Naive thymus-derived CD4-positive, alpha-beta T cell (primary cell): ENCODE measurements at regions not wholly inside any gene's neighbourhood (a gene's known extent, or its start where the extent isn't known, plus 50 kb on each side); places are given as distances from the start of the nearest gene placed in this dataset.

Experiments
- ATAC-seq: fragments of 150-1000 bp; cut with Tn5 transposase; 2 replicates; pipeline ENCODE4 v1.10.0; 2021; ENCODE audit warnings: mild to moderate bottlenecking, moderate library complexity
- CTCF ChIA-PET: fragments of 350-600 bp; sonication (Branson Sonifier 250); formaldehyde crosslinking; loops from one replicate; lab custom pipeline; 2021; ENCODE audit warnings: antibody characterized with exemption; lab: Charles Lee
- POLR2A ChIA-PET: fragments of 350-600 bp; sonication (Branson Sonifier 250); formaldehyde crosslinking; loops from one replicate; lab custom pipeline; 2021; ENCODE audit warnings: antibody characterized with exemption, inconsistent platforms; lab: Charles Lee
- DNase-seq, 9 donors: peaks; one replicate each; pipeline versions ENCODE4 v3.0.0 to v3.0.0-alpha.2; 2020 to 2022; ENCODE audit warnings: mixed read lengths in 1 of 9
- H3K27ac ChIP-seq: one replicate; pipeline ENCODE4 v1.7.0; 2013; ENCODE audit warnings: mild to moderate bottlenecking, low read depth, low read length, moderate library complexity
- H3K27me3 ChIP-seq, 2 donors: one replicate each; pipeline ENCODE4 v1.7.0; 2013; ENCODE audit warnings: low read length in 2 of 2, mild to moderate bottlenecking in 2 of 2, moderate library complexity in 2 of 2; ENCODE audit not compliant: control insufficient read depth in 2 of 2, insufficient read depth in 2 of 2
- H3K36me3 ChIP-seq, 3 experiments: 1 replicate in 2 of 3; 2 replicates in 1 of 3; pipeline ENCODE4 v1.7.0; 2013; ENCODE audit warnings: low read length in 3 of 3, mild to moderate bottlenecking in 3 of 3, moderate library complexity in 1 of 3; ENCODE audit not compliant: insufficient read depth in 3 of 3, control insufficient read depth in 2 of 3
- H3K4me1 ChIP-seq, 2 donors: one replicate each; pipeline ENCODE4 v1.7.0; 2013; ENCODE audit warnings: low read length in 2 of 2, mild to moderate bottlenecking in 2 of 2, moderate library complexity in 1 of 2; ENCODE audit not compliant: control insufficient read depth in 2 of 2, insufficient read depth in 2 of 2
- H3K4me3 ChIP-seq: 2 replicates; pipeline ENCODE4 v1.7.0; 2013; ENCODE audit warnings: mild to moderate bottlenecking, low read length
- H3K9me3 ChIP-seq, 3 experiments: 1 replicate in 2 of 3; 2 replicates in 1 of 3; pipeline ENCODE4 v1.7.0; 2013; ENCODE audit warnings: low read length in 3 of 3; ENCODE audit not compliant: control insufficient read depth in 2 of 3
- H3K27ac Mint-ChIP-seq, 9 donors: one replicate each; pipeline ENCODE4 v1.8.0; 2020 to 2022; ENCODE audit warnings: mixed read lengths in 9 of 9, mild to moderate bottlenecking in 8 of 9, moderate library complexity in 5 of 9, inconsistent platforms in 2 of 9
- H3K27me3 Mint-ChIP-seq, 5 donors: one replicate each; pipeline ENCODE4 v1.8.0; 2021 to 2022; ENCODE audit warnings: mixed read lengths in 5 of 5, mild to moderate bottlenecking in 1 of 5
- H3K36me3 Mint-ChIP-seq, 5 donors: one replicate each; pipeline ENCODE4 v1.8.0; 2020 to 2022; ENCODE audit warnings: mixed read lengths in 5 of 5, mild to moderate bottlenecking in 3 of 5, inconsistent platforms in 1 of 5
- H3K4me1 Mint-ChIP-seq, 7 donors: one replicate each; pipeline ENCODE4 v1.8.0; 2020 to 2022; ENCODE audit warnings: mixed read lengths in 7 of 7, mild to moderate bottlenecking in 3 of 7, inconsistent platforms in 1 of 7
- H3K4me3 Mint-ChIP-seq, 10 donors: one replicate each; pipeline ENCODE4 v1.8.0; 2020 to 2022; ENCODE audit warnings: mild to moderate bottlenecking in 10 of 10, mixed read lengths in 10 of 10, moderate library complexity in 6 of 10, inconsistent platforms in 2 of 10
- H3K9me3 Mint-ChIP-seq, 11 donors: one replicate each; pipeline ENCODE4 v1.8.0; 2020 to 2022; ENCODE audit warnings: mixed read lengths in 11 of 11, mild to moderate bottlenecking in 4 of 11, inconsistent platforms in 1 of 11, moderate library complexity in 1 of 11
- intact Hi-C, 2 donors: fragments of 100-400 bp; cut with micrococcal nuclease; formaldehyde crosslinking; loops; one replicate each; pipeline ENCODE4 v1.15.1; 2023

DNA sequence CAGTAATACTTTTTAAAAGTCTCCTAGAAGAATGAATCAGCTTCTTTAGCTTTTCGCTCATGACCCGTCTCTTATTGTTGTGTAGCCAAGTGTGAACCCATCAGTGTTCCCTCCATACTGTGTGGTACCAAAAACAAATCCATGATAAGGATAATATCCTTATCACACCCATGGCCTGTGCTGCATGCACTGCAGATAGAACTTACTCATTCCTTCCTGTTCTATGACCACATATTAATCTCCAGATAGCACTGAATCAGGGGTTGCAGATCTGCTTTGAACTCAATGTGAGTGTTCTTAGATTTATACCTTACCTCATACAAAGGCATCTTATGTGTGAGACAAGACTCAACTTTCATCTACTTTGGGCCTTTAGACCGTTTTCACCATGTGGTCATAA lies 373.4 kb downstream of the JRKL start:
- no peaks in the 10 kb centered on the region for H3K4me1 ChIP-seq
- H3K27ac ChIP-seq: no peak overlapping the region
- DNase-seq (no peak), ATAC-seq (no peak)
- no peaks in the 10 kb centered on the region for H3K36me3 Mint-ChIP-seq
- no peaks in the 10 kb centered on the region for H3K27me3 ChIP-seq
- no peaks in the 10 kb centered on the region for H3K27me3 Mint-ChIP-seq
- no peak overlapping the region for H3K27ac Mint-ChIP-seq
- peaks cover 0 to 27% (median 3%) of the 10 kb centered on the region in 11 donors for H3K9me3 Mint-ChIP-seq
- no peak overlapping the region for H3K4me3 ChIP-seq
- H3K9me3 ChIP-seq: no peaks in the 10 kb centered on the region
- ChIA-PET POLR2A (no interaction called here), CTCF (interaction anchor here (0.6 kb wide), 1 partner anchor 352 kb away, joined by 4 read pairs; no protein-coding TSS in a partner anchor)
- no peaks in the 10 kb centered on the region for H3K4me1 Mint-ChIP-seq
- H3K4me3 Mint-ChIP-seq: no peak overlapping the region
- intact Hi-C loops: no loop called here
- no peaks in the 10 kb centered on the region for H3K36me3 ChIP-seq

GRCh38 chr11:96778272-96778671 lies 388.5 kb downstream of the JRKL start:
- Mint-ChIP-seq H3K9me3 (peaks cover 0 to 9% (median 3%) of the 10 kb centered on the region in 11 donors), H3K27ac (no peak overlapping the region), H3K4me1 (no peaks in the 10 kb centered on the region), H3K27me3 (no peaks in the 10 kb centered on the region), H3K36me3 (no peaks in the 10 kb centered on the region), H3K4me3 (no peak overlapping the region)
- ATAC-seq (no peak), DNase-seq (no peak)
- H3K27me3 ChIP-seq: no peaks in the 10 kb centered on the region
- H3K4me1 ChIP-seq: no peaks in the 10 kb centered on the region
- CTCF ChIA-PET: no interaction called here
- H3K4me3 ChIP-seq: no peak overlapping the region
- H3K27ac ChIP-seq: no peak overlapping the region
- H3K9me3 ChIP-seq: no peaks in the 10 kb centered on the region
- no peaks in the 10 kb centered on the region for H3K36me3 ChIP-seq
- intact Hi-C loops: no loop called here
- POLR2A ChIA-PET: no interaction called here

DNA sequence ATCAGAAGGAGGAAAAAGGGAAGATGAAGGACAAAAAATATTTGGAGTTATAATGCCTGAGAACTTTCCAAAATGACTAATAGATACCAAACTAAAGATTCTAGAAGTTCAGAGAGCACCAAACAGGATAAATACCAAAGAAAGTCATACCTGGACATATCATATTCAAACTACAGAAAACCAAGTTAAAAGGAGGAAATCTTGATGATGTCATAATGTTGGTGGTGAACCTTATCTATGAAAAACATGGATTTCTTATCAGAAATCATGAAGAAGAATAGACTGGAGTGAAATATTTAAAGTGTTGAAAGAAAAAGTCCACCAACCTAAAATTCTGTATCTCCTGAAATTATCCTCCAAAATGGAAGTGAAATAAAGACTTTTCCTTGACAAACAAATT lies 389.2 kb downstream of the JRKL start:
- Histone ChIP-seq H3K9me3 (no peaks in the 10 kb centered on the region), H3K4me3 (no peak overlapping the region), H3K36me3 (no peaks in the 10 kb centered on the region), H3K27ac (no peak overlapping the region), H3K27me3 (no peaks in the 10 kb centered on the region), H3K4me1 (no peaks in the 10 kb centered on the region)
- Mint-ChIP-seq H3K27ac (no peak overlapping the region), H3K9me3 (peaks cover 0 to 9% (median 3%) of the 10 kb centered on the region in 11 donors), H3K27me3 (no peaks in the 10 kb centered on the region), H3K4me3 (no peak overlapping the region), H3K36me3 (no peaks in the 10 kb centered on the region), H3K4me1 (no peaks in the 10 kb centered on the region)
- POLR2A ChIA-PET: no interaction called here
- ATAC-seq (no peak), DNase-seq (no peak)
- intact Hi-C loops: no loop called here
- CTCF ChIA-PET: no interaction called here

- Mint-ChIP-seq H3K36me3 (no peaks in the 10 kb centered on the region), H3K4me3 (no peak overlapping the region), H3K27me3 (no peaks in the 10 kb centered on the region), H3K4me1 (no peaks in the 10 kb centered on the region), H3K27ac (no peak overlapping the region), H3K9me3 (peaks cover 0 to 9% (median 3%) of the 10 kb centered on the region in 11 donors)
- ATAC-seq: no peak
- intact Hi-C loops: no loop called here
- DNase-seq: no peak
- Histone ChIP-seq H3K9me3 (no peaks in the 10 kb centered on the region), H3K4me1 (no peaks in the 10 kb centered on the region), H3K4me3 (no peak overlapping the region), H3K36me3 (no peaks in the 10 kb centered on the region), H3K27me3 (no peaks in the 10 kb centered on the region), H3K27ac (no peak overlapping the region)
- POLR2A ChIA-PET: no interaction called here
- CTCF ChIA-PET: no interaction called here
Measured at GRCh38 chr11:96781082-96781481, 391.3 kb downstream of the JRKL start.

DNA sequence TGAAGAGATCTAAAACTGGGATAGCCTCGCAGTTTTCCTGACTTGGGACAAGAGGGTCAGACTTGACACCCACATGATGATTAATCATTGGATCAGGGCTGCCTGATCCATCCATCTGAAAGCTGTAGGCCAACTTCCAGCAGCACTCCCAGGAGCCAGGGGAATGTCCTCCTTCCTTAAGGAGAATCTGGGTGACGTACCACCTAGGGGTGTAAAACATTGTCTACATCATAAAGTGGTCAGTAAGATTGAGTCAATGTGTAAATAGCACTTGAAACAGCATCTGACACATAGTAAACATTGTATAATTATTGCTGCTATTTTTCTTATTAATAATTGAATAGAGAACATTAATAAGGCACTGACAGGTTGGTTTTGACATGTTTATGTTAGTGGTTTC lies 392.8 kb downstream of the JRKL start:
- no peak overlapping the region for H3K27ac ChIP-seq
- no peaks in the 10 kb centered on the region for H3K9me3 ChIP-seq
- Mint-ChIP-seq H3K4me1 (no peaks in the 10 kb centered on the region), H3K36me3 (no peaks in the 10 kb centered on the region), H3K27me3 (no peaks in the 10 kb centered on the region), H3K27ac (no peak overlapping the region), H3K4me3 (no peak overlapping the region), H3K9me3 (peaks cover 0 to 9% (median 3%) of the 10 kb centered on the region in 11 donors)
- no peak overlapping the region for H3K4me3 ChIP-seq
- CTCF ChIA-PET: no interaction called here
- DNase-seq (no peak), ATAC-seq (no peak)
- no peaks in the 10 kb centered on the region for H3K4me1 ChIP-seq
- no peaks in the 10 kb centered on the region for H3K27me3 ChIP-seq
- POLR2A ChIA-PET: no interaction called here
- H3K36me3 ChIP-seq: no peaks in the 10 kb centered on the region
- intact Hi-C loops: no loop called here

DNA sequence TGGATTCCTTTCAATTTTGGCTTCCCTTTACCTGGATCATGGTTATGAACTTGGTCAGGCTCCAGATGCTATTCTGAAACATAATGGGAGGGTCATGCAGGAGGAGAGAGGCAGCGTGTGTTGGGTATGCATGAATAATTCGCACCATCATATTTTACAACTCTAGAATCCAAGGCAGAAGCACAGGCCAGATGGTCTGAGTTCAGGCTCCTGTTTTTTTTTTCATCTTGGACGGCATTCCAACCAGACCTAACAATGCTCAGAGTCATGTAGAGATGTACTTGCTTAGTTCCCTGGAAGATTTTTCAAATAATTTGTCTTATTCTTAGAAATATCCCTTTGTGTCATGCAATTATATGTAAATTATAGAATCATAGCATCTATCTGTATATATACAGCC lies 393.5 kb downstream of the JRKL start:
- Histone ChIP-seq H3K9me3 (no peaks in the 10 kb centered on the region), H3K27ac (no peak overlapping the region), H3K36me3 (no peaks in the 10 kb centered on the region), H3K27me3 (no peaks in the 10 kb centered on the region), H3K4me3 (no peak overlapping the region), H3K4me1 (no peaks in the 10 kb centered on the region)
- Mint-ChIP-seq H3K4me1 (no peaks in the 10 kb centered on the region), H3K27me3 (no peaks in the 10 kb centered on the region), H3K27ac (no peak overlapping the region), H3K4me3 (no peak overlapping the region), H3K36me3 (no peaks in the 10 kb centered on the region), H3K9me3 (peaks cover 0 to 11% (median 3%) of the 10 kb centered on the region in 11 donors)
- POLR2A ChIA-PET: no interaction called here
- no peak for DNase-seq
- intact Hi-C loops: no loop called here
- ATAC-seq: no peak
- CTCF ChIA-PET: no interaction called here

DNA sequence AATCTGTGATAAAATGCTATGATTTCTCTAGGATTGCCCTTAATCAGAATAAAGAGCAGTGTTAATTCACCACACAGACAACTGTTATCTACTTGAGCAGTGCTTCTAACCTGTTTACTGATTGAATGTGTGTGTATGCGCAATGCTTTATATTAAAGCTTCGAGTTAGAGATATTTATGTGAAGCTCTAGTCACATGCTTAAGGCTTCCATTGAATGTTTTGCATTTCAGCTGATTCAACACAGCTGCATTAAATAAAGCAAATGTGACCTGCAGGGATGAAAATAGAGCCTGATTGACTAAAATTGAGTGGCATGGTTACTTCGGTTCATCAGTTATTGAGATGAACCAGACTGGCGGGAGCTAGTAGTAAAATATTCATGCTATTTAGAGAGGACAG lies 395.3 kb downstream of the JRKL start:
- no peaks in the 10 kb centered on the region for H3K27me3 ChIP-seq
- H3K36me3 ChIP-seq: no peaks in the 10 kb centered on the region
- H3K27ac ChIP-seq: no peak overlapping the region
- H3K4me1 ChIP-seq: no peaks in the 10 kb centered on the region
- CTCF ChIA-PET: no interaction called here
- POLR2A ChIA-PET: no interaction called here
- no peaks in the 10 kb centered on the region for H3K9me3 ChIP-seq
- no peak for ATAC-seq
- intact Hi-C loops: no loop called here
- H3K9me3 Mint-ChIP-seq: peaks cover 0 to 18% (median 5%) of the 10 kb centered on the region in 11 donors
- no peaks in the 10 kb centered on the region for H3K36me3 Mint-ChIP-seq
- no peak overlapping the region for H3K4me3 ChIP-seq
- no peak overlapping the region for H3K4me3 Mint-ChIP-seq
- H3K4me1 Mint-ChIP-seq: no peaks in the 10 kb centered on the region
- H3K27ac Mint-ChIP-seq: no peak overlapping the region
- no peaks in the 10 kb centered on the region for H3K27me3 Mint-ChIP-seq
- DNase-seq: no peak
